Osteoblast (primary cell): ENCODE measurements at regions not wholly inside any gene's neighbourhood (a gene's known extent, or its start where the extent isn't known, plus 50 kb on each side); places are given as distances from the start of the nearest gene placed in this dataset.
A peak's percentile ranks its signal among the peaks of the same experiment; 100 is the strongest.

ENCODE experiments used
- DNase-seq: peaks from one replicate; pipeline ENCODE4 v3.0.0; 2011; ENCODE audit warnings: low spot score, mixed read lengths; ENCODE audit not compliant: insufficient read length; ENCODE audit errors: missing footprints
- H2AFZ ChIP-seq: 2 replicates; pipeline ENCODE4 v1.6.0; 2011; ENCODE audit warnings: mild to moderate bottlenecking, low read length
- H3K27ac ChIP-seq: 2 replicates; pipeline ENCODE4 v1.5.1; 2011; ENCODE audit warnings: mild to moderate bottlenecking, low read depth, low read length, moderate library complexity
- H3K27me3 ChIP-seq: 2 replicates; pipeline ENCODE4 v1.6.0; 2012; ENCODE audit warnings: mild to moderate bottlenecking, control low read depth, inconsistent platforms, low read length, moderate library complexity; ENCODE audit not compliant: insufficient read depth
- H3K36me3 ChIP-seq: 2 replicates; pipeline ENCODE4 v1.5.1; 2011; ENCODE audit warnings: mild to moderate bottlenecking, low read length, control low read depth, moderate library complexity; ENCODE audit not compliant: insufficient read depth
- H3K4me1 ChIP-seq: 2 replicates; pipeline ENCODE4 v1.5.1; 2011; ENCODE audit warnings: mild to moderate bottlenecking, low read length, control low read depth, moderate library complexity; ENCODE audit not compliant: insufficient read depth
- H3K4me2 ChIP-seq: 2 replicates; pipeline ENCODE4 v1.6.0; 2011; ENCODE audit warnings: mild to moderate bottlenecking, low read length; ENCODE audit not compliant: insufficient read depth
- H3K4me3 ChIP-seq: fragments of 200-600 bp; sonication (generic); 3 replicates; pipeline ENCODE4 v1.5.1; 2012; ENCODE audit warnings: mild to moderate bottlenecking, low read length, inconsistent platforms; ENCODE audit not compliant: insufficient read depth
- H3K79me2 ChIP-seq: 2 replicates; pipeline ENCODE4 v1.6.0; 2012; ENCODE audit warnings: mild to moderate bottlenecking, low read length, control low read depth, inconsistent platforms; ENCODE audit not compliant: insufficient read depth
- H3K9me3 ChIP-seq: 2 replicates; pipeline ENCODE4 v1.5.1; 2011; ENCODE audit warnings: low read depth, low read length, control low read depth
- H4K20me1 ChIP-seq: 2 replicates; pipeline ENCODE4 v1.6.0; 2012; ENCODE audit warnings: mild to moderate bottlenecking, low read length, control low read depth; ENCODE audit not compliant: insufficient read depth
- TF ChIP-seq, protein P1 (sequence below): IDR thresholded peaks from 2 replicates; pipeline ENCODE4 v1.5.1; 2011; ENCODE audit warnings: mild to moderate bottlenecking, low read depth, low read length, moderate library complexity; ENCODE audit errors: extremely low read depth

DNA sequence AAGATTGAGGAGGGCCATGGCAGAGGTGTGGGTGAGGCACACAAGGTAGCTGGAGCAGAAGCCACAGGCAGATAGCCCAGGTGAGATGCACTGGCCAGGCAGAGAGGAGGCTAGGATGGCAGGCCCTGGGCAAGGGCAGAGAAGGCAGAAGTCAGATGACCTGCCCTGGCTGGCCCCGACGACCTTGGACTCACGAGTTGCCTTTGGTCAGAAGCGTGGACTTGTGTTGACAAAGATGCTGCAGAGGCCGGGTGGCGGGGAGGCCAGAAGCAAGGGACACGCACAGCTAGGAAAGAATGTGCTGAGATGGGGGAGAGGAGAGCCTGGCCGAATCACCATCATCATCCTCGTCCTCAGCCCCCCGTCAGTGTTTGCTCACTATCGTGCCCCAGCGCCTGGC is 123.7 kb downstream of the RBFOX3 start:
- Histone ChIP-seq H2AFZ (no peak overlapping the region), H4K20me1 (no peaks in the 10 kb centered on the region), H3K9me3 (no peaks in the 10 kb centered on the region), H3K4me2 (no peak overlapping the region), H3K4me1 (no peaks in the 10 kb centered on the region), H3K27ac (no peak overlapping the region), H3K36me3 (no peaks in the 10 kb centered on the region), H3K4me3 (no peak overlapping the region), H3K79me2 (no peaks in the 10 kb centered on the region), H3K27me3 (no peaks in the 10 kb centered on the region)
- TF ChIP-seq, protein P1, sequence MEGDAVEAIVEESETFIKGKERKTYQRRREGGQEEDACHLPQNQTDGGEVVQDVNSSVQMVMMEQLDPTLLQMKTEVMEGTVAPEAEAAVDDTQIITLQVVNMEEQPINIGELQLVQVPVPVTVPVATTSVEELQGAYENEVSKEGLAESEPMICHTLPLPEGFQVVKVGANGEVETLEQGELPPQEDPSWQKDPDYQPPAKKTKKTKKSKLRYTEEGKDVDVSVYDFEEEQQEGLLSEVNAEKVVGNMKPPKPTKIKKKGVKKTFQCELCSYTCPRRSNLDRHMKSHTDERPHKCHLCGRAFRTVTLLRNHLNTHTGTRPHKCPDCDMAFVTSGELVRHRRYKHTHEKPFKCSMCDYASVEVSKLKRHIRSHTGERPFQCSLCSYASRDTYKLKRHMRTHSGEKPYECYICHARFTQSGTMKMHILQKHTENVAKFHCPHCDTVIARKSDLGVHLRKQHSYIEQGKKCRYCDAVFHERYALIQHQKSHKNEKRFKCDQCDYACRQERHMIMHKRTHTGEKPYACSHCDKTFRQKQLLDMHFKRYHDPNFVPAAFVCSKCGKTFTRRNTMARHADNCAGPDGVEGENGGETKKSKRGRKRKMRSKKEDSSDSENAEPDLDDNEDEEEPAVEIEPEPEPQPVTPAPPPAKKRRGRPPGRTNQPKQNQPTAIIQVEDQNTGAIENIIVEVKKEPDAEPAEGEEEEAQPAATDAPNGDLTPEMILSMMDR = no peak
- no peak for DNase-seq

DNA sequence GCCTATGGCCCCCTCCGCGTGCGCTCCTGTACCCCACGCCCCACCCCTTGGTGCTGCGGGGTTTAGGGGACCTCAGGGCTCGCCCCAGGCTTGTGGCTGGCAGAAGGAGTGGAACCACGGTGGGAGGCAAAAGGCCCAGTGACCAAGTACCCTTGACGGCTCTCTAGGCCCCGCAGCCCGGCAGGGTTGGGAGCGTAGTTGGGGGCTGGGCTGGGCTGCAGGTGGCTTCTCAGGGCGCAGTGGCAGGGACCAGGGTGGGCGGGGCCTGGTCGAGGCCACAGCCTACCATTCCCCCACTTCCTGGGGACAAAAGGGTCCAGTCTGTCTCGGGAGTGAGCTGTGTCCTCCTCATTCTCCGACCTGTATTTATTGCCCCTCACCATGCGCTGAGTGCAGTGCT is 124.9 kb downstream of the RBFOX3 start:
- H3K79me2 ChIP-seq = no peaks in the 10 kb centered on the region
- no peak overlapping the region for H3K4me2 ChIP-seq
- DNase-seq = no peak
- no peaks in the 10 kb centered on the region for H3K27me3 ChIP-seq
- H3K27ac ChIP-seq = no peak overlapping the region
- TF ChIP-seq, protein P1 = no peak
- H3K9me3 ChIP-seq = no peaks in the 10 kb centered on the region
- H3K4me1 ChIP-seq = no peaks in the 10 kb centered on the region
- no peaks in the 10 kb centered on the region for H3K36me3 ChIP-seq
- no peak overlapping the region for H3K4me3 ChIP-seq
- no peak overlapping the region for H2AFZ ChIP-seq
- H4K20me1 ChIP-seq = no peaks in the 10 kb centered on the region

DNA sequence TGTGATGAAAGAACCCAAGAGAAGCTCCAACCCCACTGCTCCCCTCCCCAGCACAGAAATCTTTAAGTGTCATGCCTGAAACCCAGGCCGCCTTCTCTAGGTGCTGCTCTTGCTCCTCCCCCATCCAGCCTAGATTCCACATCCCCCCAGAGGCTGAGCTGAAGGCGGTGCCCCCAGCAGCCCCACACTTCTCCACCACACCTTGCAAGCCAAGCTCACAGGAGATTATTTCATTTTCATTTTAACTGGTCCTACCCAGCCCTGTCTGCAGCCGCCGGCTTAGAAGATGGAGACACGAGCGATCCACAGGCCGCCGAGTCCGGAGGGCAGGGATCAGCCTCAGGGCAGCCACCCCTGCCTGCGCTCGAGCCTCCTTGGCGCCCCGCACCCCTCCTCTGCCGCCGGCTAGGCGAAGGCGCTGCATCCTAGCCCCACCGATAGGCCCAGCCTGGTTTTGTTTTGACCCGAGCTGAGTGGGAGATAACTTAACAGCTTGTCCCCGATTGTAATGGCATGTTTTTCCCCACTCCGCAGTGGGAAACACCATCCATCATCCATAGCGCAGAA is 125.3 kb downstream of the RBFOX3 start:
- H3K9me3 ChIP-seq = no peaks in the 10 kb centered on the region
- no peak overlapping the region for H3K4me3 ChIP-seq
- H3K27me3 ChIP-seq = no peaks in the 10 kb centered on the region
- no peaks in the 10 kb centered on the region for H4K20me1 ChIP-seq
- no peaks in the 10 kb centered on the region for H3K79me2 ChIP-seq
- peak; percentile 84 for DNase-seq
- H3K36me3 ChIP-seq = no peaks in the 10 kb centered on the region
- no peaks in the 10 kb centered on the region for H3K4me1 ChIP-seq
- TF ChIP-seq, protein P1 = no peak
- H3K4me2 ChIP-seq = no peak overlapping the region
- no peak overlapping the region for H3K27ac ChIP-seq
- H2AFZ ChIP-seq = no peak overlapping the region

DNA sequence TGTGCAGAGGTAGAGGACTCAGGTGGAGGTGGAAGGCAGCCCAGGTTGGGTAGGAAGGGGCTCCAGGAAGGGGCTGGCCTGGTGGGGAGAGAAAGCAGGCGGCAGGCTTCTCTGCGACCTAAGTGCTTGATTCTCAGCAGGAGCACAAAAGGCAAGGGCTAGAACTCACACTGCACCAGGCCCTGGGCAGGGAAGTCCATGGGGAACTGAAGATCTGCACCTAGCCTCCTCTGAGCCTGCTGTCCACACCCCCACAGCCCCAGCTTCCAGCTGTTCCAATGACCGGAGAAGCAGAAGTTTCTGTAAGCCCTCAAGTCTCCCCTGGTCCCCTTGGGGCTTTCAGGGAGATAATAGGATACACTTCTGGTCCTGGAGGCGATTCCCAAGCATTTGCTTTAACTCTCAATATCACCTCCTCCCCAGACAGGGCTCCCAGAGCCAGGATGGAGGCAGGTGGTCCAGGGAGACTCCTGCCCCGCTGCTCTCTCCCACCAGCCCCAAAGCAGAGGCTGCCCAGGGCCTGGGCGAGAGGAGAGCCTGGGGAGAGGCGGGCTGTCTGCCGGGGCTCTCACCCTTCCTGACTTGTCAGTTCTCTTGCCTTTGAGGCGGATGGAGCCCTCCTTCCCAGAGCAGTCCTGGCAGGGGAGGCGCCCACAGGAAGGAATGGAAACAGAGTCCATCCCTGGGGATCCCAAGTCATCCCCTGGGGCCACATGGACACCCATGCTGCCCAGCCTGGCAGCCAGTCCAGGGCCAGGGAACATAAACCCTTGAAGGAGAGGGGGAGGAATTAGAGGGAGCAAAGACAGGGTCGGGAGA is 126.0 kb downstream of the RBFOX3 start:
- H3K27me3 ChIP-seq = no peaks in the 10 kb centered on the region
- TF ChIP-seq, protein P1 = no peak

More for the DNA sequence above, 126.0 kb downstream of the RBFOX3 start:
- no peak overlapping the region for H2AFZ ChIP-seq
- no peak overlapping the region for H3K4me3 ChIP-seq
- DNase-seq = peak; percentile 93
- no peaks in the 10 kb centered on the region for H4K20me1 ChIP-seq
- no peaks in the 10 kb centered on the region for H3K9me3 ChIP-seq
- no peak overlapping the region for H3K4me2 ChIP-seq
- H3K27ac ChIP-seq = no peak overlapping the region
- no peaks in the 10 kb centered on the region for H3K79me2 ChIP-seq
- H3K36me3 ChIP-seq = no peaks in the 10 kb centered on the region
- no peaks in the 10 kb centered on the region for H3K4me1 ChIP-seq
